WTC11 (cell line): ENCODE measurements at regions not wholly inside any gene's neighbourhood (a gene's known extent, or its start where the extent isn't known, plus 50 kb on each side); places are given as distances from the start of the nearest gene placed in this dataset.

Experiments used
- ATF3 ChIP-seq: sonication (generic); formaldehyde crosslinking; conservative IDR thresholded peaks from 2 replicates; pipeline ENCODE4 v1.8.1; 2022; ENCODE audit warnings: mild to moderate bottlenecking, missing genetic modification reagents
- CREB1 ChIP-seq: sonication (generic); formaldehyde crosslinking; IDR thresholded peaks from 2 replicates; pipeline ENCODE4 v1.8.0; 2023; ENCODE audit warnings: mild to moderate bottlenecking, missing genetic modification reagents
- ESRRA ChIP-seq: sonication (generic); formaldehyde crosslinking; IDR thresholded peaks from 2 replicates; pipeline ENCODE4 v1.8.1; 2022; ENCODE audit warnings: mild to moderate bottlenecking, missing genetic modification reagents, borderline replicate concordance
- JUN ChIP-seq: sonication (generic); formaldehyde crosslinking; IDR thresholded peaks from 2 replicates; pipeline ENCODE4 v1.8.0; 2023; ENCODE audit warnings: mild to moderate bottlenecking, missing genetic modification reagents
- NFE2L1 ChIP-seq: sonication (generic); formaldehyde crosslinking; IDR thresholded peaks from 2 replicates; pipeline ENCODE4 v1.8.1; 2023; ENCODE audit warnings: missing genetic modification reagents
- OVOL2 ChIP-seq: fragments of 250-450 bp; sonication (Bioruptor Pico); IDR thresholded peaks from 2 replicates; pipeline ENCODE4 v1.9.0; 2021; ENCODE audit warnings: mild to moderate bottlenecking, borderline replicate concordance
- PRRX2 ChIP-seq: fragments of 250-450 bp; sonication (Bioruptor Pico); IDR thresholded peaks from 2 replicates; pipeline ENCODE4 v1.8.0; 2021; ENCODE audit warnings: mild to moderate bottlenecking
- SMAD4 ChIP-seq: sonication (generic); formaldehyde crosslinking; IDR thresholded peaks from 2 replicates; pipeline ENCODE4 v1.8.0; 2022; ENCODE audit warnings: mild to moderate bottlenecking, missing genetic modification reagents
- ZNF138 ChIP-seq: sonication (generic); formaldehyde crosslinking; conservative IDR thresholded peaks from 2 replicates; pipeline ENCODE4 v1.8.1; 2022; ENCODE audit warnings: mild to moderate bottlenecking, moderate library complexity, missing genetic modification reagents
- ZNF219 ChIP-seq: sonication (generic); formaldehyde crosslinking; IDR thresholded peaks from 2 replicates; pipeline ENCODE4 v1.8.0; 2023; ENCODE audit warnings: missing genetic modification reagents, mild to moderate bottlenecking, borderline replicate concordance
- TF ChIP-seq, protein P1 (sequence below): sonication (generic); formaldehyde crosslinking; IDR thresholded peaks from 2 replicates; pipeline ENCODE4 v1.8.1; 2022; ENCODE audit warnings: mild to moderate bottlenecking, moderate library complexity, missing genetic modification reagents
- TF ChIP-seq, protein P2 (sequence below): sonication (generic); formaldehyde crosslinking; IDR thresholded peaks from 2 replicates; pipeline ENCODE4 v1.8.1; 2023; ENCODE audit warnings: mild to moderate bottlenecking, missing genetic modification reagents, moderate library complexity
- TF ChIP-seq, protein P3 (sequence below): fragments of 200-600 bp; IDR thresholded peaks from 2 replicates; pipeline ENCODE4 v1.8.0; 2022; ENCODE audit warnings: antibody characterized with exemption
- TF ChIP-seq, protein P4 (sequence below): sonication (generic); formaldehyde crosslinking; IDR thresholded peaks from 2 replicates; pipeline ENCODE4 v1.8.1; 2022; ENCODE audit warnings: low read depth, missing genetic modification reagents, borderline replicate concordance

DNA sequence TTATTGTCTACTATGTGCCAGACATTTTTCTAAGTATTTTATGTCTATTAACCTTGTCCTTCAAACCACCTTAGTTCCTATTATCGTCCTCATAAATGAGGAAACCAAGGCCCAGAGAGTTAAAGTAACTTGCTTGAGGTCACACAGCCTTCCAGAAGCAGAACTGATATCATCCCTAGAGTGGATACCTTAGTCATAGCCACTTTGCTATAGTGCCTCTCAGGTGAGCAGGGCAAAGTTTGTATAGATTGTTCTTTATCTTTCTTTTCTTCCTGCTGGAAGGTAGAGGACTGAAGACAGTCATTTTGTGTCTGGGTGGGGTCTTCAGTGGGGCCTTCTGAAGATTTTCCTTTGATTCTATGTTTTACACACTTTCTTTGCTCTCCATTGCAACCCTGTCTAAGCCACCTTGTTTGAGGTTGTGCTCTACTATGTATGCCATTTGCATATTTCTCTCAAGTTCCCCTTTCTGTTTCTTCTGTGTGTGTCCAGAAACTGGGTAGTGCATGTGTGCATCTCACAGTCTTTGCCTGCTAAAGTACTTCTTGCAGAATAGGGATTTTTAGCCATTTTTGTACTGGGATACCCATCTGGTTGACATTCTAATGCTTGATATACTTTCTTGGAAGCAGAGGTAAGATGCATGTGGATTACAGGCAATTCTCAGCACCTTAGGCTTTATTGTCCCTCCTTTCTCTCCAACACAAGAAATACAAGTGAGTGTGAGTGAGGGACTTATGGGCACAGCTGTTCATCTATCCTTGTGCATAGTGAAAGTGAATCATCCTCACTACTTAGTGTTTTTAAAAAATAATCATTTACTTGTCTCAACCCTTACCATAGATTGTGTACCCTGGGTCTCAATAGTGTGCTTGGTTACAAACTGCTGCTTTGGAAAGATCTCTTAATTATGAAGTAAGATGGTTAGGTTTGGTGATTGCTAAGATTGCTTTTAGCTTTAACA is 207.6 kb upstream of the HMCN1 start:
- TF ChIP-seq, protein P1, sequence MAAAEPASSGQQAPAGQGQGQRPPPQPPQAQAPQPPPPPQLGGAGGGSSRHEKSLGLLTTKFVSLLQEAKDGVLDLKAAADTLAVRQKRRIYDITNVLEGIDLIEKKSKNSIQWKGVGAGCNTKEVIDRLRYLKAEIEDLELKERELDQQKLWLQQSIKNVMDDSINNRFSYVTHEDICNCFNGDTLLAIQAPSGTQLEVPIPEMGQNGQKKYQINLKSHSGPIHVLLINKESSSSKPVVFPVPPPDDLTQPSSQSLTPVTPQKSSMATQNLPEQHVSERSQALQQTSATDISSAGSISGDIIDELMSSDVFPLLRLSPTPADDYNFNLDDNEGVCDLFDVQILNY (CRISPR knock-in tag), result no peak
- TF ChIP-seq, protein P2, sequence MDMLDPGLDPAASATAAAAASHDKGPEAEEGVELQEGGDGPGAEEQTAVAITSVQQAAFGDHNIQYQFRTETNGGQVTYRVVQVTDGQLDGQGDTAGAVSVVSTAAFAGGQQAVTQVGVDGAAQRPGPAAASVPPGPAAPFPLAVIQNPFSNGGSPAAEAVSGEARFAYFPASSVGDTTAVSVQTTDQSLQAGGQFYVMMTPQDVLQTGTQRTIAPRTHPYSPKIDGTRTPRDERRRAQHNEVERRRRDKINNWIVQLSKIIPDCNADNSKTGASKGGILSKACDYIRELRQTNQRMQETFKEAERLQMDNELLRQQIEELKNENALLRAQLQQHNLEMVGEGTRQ (CRISPR knock-in tag), result no peak
- TF ChIP-seq, protein P3, sequence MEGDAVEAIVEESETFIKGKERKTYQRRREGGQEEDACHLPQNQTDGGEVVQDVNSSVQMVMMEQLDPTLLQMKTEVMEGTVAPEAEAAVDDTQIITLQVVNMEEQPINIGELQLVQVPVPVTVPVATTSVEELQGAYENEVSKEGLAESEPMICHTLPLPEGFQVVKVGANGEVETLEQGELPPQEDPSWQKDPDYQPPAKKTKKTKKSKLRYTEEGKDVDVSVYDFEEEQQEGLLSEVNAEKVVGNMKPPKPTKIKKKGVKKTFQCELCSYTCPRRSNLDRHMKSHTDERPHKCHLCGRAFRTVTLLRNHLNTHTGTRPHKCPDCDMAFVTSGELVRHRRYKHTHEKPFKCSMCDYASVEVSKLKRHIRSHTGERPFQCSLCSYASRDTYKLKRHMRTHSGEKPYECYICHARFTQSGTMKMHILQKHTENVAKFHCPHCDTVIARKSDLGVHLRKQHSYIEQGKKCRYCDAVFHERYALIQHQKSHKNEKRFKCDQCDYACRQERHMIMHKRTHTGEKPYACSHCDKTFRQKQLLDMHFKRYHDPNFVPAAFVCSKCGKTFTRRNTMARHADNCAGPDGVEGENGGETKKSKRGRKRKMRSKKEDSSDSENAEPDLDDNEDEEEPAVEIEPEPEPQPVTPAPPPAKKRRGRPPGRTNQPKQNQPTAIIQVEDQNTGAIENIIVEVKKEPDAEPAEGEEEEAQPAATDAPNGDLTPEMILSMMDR, result no peak
- TF ChIP-seq ZNF219 (no peak), NFE2L1 (no peak), ATF3 (CRISPR knock-in tag) (no peak), ESRRA (CRISPR knock-in tag) (no peak), CREB1 (no peak), PRRX2 (CRISPR knock-in tag) (no peak), JUN (CRISPR knock-in tag) (no peak), ZNF138 (no peak), SMAD4 (CRISPR knock-in tag) (no peak), OVOL2 (no peak)
- TF ChIP-seq, protein P4, sequence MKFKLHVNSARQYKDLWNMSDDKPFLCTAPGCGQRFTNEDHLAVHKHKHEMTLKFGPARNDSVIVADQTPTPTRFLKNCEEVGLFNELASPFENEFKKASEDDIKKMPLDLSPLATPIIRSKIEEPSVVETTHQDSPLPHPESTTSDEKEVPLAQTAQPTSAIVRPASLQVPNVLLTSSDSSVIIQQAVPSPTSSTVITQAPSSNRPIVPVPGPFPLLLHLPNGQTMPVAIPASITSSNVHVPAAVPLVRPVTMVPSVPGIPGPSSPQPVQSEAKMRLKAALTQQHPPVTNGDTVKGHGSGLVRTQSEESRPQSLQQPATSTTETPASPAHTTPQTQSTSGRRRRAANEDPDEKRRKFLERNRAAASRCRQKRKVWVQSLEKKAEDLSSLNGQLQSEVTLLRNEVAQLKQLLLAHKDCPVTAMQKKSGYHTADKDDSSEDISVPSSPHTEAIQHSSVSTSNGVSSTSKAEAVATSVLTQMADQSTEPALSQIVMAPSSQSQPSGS (CRISPR knock-in tag), result no peak
